GM13977 (cell line): ENCODE measurements at regions not wholly inside any gene's neighbourhood (a gene's known extent, or its start where the extent isn't known, plus 50 kb on each side); places are given as distances from the start of the nearest gene placed in this dataset.

Experiments
- DNase-seq: peaks from one replicate; pipeline ENCODE4 v3.0.0; 2012; ENCODE audit warnings: low spot score
- in situ Hi-C: fragments of 300-500 bp; cut with MboI; formaldehyde crosslinking; loops from one replicate; pipeline ENCODE4 v1.12.0; 2022; ENCODE audit warnings: low sequenced_read_pairs, low pct_unique_long_range_greater_than_20kb, mixed read lengths, inconsistent platforms; ENCODE audit not compliant: unreplicated experiment
- TF ChIP-seq, protein P1 (sequence below): IDR thresholded peaks from 2 replicates; pipeline ENCODE4 v1.5.1; 2012; ENCODE audit warnings: mild to moderate bottlenecking, control low read depth; ENCODE audit not compliant: insufficient read depth; ENCODE audit errors: extremely low read depth, missing control alignments

DNA sequence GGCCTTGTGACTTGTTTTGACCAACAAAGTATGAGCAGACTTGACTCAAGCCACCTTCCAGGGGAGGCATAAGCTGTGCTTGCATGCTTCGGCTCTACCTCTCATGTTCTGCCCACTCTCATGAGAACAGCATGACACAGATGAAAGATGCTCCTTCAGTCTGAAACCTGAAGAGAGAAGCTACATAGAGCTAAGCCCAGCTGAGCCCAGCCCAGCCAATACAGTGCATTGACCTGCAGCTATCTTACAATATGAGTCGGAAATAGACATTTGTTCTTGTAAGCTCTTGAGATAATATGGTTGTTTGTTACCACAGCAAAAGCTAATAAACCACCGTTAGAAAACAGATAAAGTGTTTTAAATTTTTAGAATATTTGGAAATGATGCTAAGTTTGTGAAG is 426.7 kb upstream of the PKDCC start:
- in situ Hi-C loops: no loop called here
- TF ChIP-seq, protein P1, sequence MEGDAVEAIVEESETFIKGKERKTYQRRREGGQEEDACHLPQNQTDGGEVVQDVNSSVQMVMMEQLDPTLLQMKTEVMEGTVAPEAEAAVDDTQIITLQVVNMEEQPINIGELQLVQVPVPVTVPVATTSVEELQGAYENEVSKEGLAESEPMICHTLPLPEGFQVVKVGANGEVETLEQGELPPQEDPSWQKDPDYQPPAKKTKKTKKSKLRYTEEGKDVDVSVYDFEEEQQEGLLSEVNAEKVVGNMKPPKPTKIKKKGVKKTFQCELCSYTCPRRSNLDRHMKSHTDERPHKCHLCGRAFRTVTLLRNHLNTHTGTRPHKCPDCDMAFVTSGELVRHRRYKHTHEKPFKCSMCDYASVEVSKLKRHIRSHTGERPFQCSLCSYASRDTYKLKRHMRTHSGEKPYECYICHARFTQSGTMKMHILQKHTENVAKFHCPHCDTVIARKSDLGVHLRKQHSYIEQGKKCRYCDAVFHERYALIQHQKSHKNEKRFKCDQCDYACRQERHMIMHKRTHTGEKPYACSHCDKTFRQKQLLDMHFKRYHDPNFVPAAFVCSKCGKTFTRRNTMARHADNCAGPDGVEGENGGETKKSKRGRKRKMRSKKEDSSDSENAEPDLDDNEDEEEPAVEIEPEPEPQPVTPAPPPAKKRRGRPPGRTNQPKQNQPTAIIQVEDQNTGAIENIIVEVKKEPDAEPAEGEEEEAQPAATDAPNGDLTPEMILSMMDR: no peak
- no peak for DNase-seq

DNA sequence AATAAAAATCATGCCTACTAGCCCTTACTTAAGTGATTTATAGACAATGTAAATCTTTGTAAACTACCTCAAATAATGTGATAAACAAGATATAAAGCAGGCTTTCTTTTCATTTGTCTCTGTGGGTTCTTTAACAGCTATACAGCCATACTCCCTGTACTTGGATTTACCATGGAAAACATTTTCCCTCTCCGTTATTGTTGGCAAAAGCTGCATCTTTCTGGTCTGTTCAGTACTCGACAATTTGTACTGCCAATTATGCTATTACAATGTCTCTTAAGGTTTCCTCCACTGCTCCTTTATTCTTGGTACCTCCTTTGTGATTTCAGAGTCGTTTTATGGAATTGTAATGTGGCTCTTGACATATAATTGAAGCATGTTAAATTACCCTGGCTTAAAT is 426.3 kb upstream of the PKDCC start:
- DNase-seq: no peak
- TF ChIP-seq, protein P1: no peak
- in situ Hi-C loops: no loop called here

DNA sequence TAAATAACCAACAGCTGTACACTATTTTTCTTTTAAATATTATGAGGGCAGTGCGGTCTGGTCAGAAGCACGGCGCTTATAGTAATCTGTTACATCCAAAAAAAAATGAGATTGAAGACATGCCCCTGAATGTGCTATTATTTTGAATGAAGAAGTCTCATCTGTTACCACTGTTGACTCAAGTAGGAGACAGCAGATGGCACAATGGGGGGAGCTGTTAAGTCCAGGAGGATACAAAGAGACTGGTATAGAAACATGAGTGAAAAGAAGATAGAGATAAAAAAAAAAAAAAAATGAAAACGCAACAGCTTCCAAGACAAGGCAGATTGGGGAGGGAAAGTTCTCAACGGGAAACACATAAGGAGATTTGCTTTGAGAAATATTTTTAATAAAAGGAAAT is 425.5 kb upstream of the PKDCC start:
- DNase-seq: no peak
- TF ChIP-seq, protein P1: no peak
- in situ Hi-C loops: no loop called here

DNA sequence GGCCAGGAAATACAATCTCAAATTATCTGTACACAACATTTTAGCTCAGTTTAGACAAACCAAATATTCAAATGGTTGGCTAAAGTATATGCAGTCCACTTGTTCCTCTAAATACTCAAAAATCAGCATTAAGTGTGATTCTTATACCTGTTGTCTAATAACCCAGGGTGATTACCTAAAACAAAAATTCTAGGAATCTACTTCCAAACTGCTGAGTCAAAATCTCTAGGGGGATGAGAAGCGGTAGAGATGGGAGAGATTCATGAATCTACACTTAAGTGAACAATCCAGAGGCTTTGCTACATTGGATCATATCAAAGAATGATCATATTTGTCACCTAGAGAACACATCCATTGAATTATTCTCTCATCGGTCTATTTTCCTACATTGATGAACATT is 420.9 kb upstream of the PKDCC start:
- TF ChIP-seq, protein P1: no peak
- DNase-seq: no peak
- in situ Hi-C loops: no loop called here

DNA sequence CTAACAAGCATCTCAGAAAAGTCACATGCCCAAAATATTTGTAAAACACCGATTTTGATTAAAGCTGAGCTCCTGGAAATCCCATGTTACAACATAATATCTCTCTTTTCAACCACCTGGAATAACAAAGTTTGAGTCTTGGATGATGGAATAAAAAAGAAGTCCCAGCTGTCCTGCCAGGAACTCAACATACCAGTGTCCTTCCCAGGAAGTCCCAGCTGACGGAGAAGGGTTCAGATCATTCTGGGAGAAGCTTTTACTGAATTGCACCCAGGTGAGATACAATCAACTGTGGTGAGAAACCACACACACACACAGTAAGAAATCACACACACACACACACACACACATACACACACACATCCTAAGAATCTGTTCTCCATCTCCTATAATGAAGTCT is 413.1 kb upstream of the PKDCC start:
- in situ Hi-C loops: no loop called here
- no peak for DNase-seq
- TF ChIP-seq, protein P1: no peak

DNA sequence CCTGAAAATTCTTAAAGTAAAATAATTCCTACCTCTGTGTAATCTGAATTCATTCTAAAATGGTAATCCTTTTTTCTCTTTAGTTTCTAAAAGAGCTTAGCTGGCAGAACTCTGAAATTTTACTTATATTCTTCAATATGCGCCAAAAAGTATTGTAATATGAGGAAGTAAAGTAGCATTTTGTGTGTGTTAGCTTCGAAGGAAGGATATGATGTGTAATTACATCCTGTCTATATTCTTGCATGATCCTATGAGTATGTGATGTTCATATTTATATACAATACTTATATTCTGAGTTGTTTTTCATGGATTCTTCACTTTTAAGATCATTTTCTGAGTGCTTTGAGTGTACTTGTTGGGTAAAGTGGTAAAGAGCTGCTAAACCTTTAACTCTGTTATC is 402.9 kb upstream of the PKDCC start:
- TF ChIP-seq, protein P1: no peak
- in situ Hi-C loops: no loop called here
- DNase-seq: no peak

DNA sequence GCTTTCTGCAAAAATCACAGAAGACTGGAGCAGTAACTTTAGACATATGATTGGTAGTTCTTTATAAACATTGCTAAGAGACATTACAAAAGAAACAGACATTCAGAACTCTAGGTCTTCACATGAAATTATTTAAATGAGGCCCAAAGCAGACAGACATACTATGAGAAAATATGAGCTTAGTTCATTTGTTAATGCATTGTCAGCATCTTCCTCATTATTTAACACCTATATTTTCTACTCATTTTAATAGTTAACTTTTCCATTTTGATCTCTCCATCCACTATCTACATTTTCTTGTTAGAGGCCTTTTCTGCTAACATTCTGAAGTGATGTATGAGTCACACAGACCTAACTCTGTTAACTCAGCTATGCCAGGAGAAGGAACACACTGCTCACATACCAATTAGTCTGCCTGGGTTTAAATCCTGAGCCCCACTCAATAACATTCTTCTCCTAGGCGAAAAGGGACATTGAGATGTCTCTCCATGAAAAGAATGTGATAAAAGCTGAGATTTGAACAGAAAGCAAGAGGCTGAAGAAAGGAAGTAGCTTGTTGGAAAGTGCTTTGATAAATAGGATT is 400.3 kb upstream of the PKDCC start:
- DNase-seq: no peak
- in situ Hi-C loops: no loop called here
- TF ChIP-seq, protein P1: no peak
